ENCODE measurements at regions not wholly inside any gene's neighbourhood (a gene's known extent, or its start where the extent isn't known, plus 50 kb on each side); places are given as distances from the start of the nearest gene placed in this dataset.

DNA sequence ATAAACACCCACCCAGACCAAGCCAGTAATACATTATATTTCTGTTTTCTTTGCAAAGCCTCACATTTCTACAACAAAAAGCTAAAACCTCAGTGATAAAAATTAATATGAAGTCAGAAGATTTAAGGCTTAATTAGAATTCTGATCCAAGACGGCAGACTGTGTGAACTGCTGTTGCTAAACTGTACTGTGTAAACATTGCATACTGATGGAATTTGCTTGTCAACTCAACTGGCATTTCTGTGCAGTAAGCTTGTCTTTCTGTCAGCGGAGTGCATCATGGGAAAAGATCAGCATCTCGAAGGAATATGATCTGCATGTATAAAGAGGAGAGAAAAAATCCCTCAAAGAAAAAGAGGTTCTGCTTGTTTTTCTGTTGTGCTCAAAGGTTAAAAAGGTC lies 69.4 kb upstream of the SPANXB1 start:
- no TSS peak for BruUV-seq (replicated peaks)
- intact Hi-C loops (cut with micrococcal nuclease), result no loop called here
- TF ChIP-seq, protein P1, sequence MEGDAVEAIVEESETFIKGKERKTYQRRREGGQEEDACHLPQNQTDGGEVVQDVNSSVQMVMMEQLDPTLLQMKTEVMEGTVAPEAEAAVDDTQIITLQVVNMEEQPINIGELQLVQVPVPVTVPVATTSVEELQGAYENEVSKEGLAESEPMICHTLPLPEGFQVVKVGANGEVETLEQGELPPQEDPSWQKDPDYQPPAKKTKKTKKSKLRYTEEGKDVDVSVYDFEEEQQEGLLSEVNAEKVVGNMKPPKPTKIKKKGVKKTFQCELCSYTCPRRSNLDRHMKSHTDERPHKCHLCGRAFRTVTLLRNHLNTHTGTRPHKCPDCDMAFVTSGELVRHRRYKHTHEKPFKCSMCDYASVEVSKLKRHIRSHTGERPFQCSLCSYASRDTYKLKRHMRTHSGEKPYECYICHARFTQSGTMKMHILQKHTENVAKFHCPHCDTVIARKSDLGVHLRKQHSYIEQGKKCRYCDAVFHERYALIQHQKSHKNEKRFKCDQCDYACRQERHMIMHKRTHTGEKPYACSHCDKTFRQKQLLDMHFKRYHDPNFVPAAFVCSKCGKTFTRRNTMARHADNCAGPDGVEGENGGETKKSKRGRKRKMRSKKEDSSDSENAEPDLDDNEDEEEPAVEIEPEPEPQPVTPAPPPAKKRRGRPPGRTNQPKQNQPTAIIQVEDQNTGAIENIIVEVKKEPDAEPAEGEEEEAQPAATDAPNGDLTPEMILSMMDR (IDR thresholded peaks at IDR 0.05; ENCODE audit: unreplicated experiment), result no peak
- H3K9me3 Mint-ChIP-seq (ENCODE audit: unreplicated experiment), result no peaks in the 10 kb centered on the region
- DNase-seq (ENCODE audit: unreplicated experiment), result no peak
- H3K4me3 Mint-ChIP-seq (ENCODE audit: unreplicated experiment), result no peak overlapping the region
- POLR2A ChIA-PET, result no interaction called here
- CTCF ChIA-PET, result interaction anchor here (0.6 to 3.6 kb wide), 4 partner anchors 14 to 1135 kb away, joined by 3 to 15 read pairs (median 4); no protein-coding TSS in a partner anchor
- no peak overlapping the region for H3K27ac Mint-ChIP-seq (ENCODE audit: low read depth, unreplicated experiment)
- H3K27me3 Mint-ChIP-seq (ENCODE audit: insufficient read depth, unreplicated experiment), result no peaks in the 10 kb centered on the region
- H3K4me1 Mint-ChIP-seq (ENCODE audit: insufficient read depth, unreplicated experiment), result no peaks in the 10 kb centered on the region
- H3K36me3 Mint-ChIP-seq (ENCODE audit: insufficient read depth, unreplicated experiment), result no peaks in the 10 kb centered on the region

- no peak overlapping the region for H3K4me3 Mint-ChIP-seq (ENCODE audit: unreplicated experiment)
- no peaks in the 10 kb centered on the region for H3K9me3 Mint-ChIP-seq (ENCODE audit: unreplicated experiment)
- ChIA-PET POLR2A (no interaction called here), CTCF (interaction anchor here (3.6 kb wide), 1 partner anchor 344 kb away, joined by 15 read pairs; no protein-coding TSS in a partner anchor)
- BruUV-seq (replicated peaks), result no TSS peak
- H3K27me3 Mint-ChIP-seq (ENCODE audit: insufficient read depth, unreplicated experiment), result no peaks in the 10 kb centered on the region
- intact Hi-C loops (cut with micrococcal nuclease), result no loop called here
- no peaks in the 10 kb centered on the region for H3K4me1 Mint-ChIP-seq (ENCODE audit: insufficient read depth, unreplicated experiment)
- DNase-seq (ENCODE audit: unreplicated experiment), result no peak
- H3K27ac Mint-ChIP-seq (ENCODE audit: low read depth, unreplicated experiment), result no peak overlapping the region
- TF ChIP-seq, protein P1 (IDR thresholded peaks at IDR 0.05; ENCODE audit: unreplicated experiment), result no peak
- no peaks in the 10 kb centered on the region for H3K36me3 Mint-ChIP-seq (ENCODE audit: insufficient read depth, unreplicated experiment)
Measured at GRCh38 chrX:140933874-140934655, 68.3 kb upstream of the SPANXB1 start.

DNA sequence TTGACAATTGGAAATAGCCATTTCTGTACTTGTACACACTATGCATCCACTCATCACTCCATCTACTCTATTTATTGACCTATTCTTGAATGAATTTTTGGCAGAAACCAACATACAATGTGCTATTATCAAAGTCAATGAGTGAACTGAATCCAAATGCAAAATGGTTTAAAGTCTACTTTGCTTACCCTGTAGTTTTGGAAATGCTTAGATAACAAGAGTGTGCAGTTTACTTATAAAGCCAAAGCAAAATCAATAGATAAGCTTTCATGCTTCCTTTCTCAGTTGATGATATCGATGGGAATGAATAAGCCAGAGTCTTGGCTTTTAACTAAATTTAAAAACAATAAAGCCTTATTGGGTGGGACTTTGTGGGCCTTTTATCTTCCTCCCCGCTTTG lies 58.9 kb upstream of the SPANXB1 start:
- Mint-ChIP-seq H3K36me3 (ENCODE audit: insufficient read depth, unreplicated experiment) (no peaks in the 10 kb centered on the region), H3K9me3 (ENCODE audit: unreplicated experiment) (no peaks in the 10 kb centered on the region), H3K27me3 (ENCODE audit: insufficient read depth, unreplicated experiment) (no peaks in the 10 kb centered on the region), H3K4me3 (ENCODE audit: unreplicated experiment) (no peak overlapping the region), H3K27ac (ENCODE audit: low read depth, unreplicated experiment) (no peak overlapping the region), H3K4me1 (ENCODE audit: insufficient read depth, unreplicated experiment) (no peaks in the 10 kb centered on the region)
- POLR2A ChIA-PET, result no interaction called here
- CTCF ChIA-PET, result no interaction called here
- no TSS peak for BruUV-seq (replicated peaks)
- intact Hi-C loops (cut with micrococcal nuclease), result no loop called here
- TF ChIP-seq, protein P1 (IDR thresholded peaks at IDR 0.05; ENCODE audit: unreplicated experiment), result no peak
- DNase-seq (ENCODE audit: unreplicated experiment), result no peak

DNA sequence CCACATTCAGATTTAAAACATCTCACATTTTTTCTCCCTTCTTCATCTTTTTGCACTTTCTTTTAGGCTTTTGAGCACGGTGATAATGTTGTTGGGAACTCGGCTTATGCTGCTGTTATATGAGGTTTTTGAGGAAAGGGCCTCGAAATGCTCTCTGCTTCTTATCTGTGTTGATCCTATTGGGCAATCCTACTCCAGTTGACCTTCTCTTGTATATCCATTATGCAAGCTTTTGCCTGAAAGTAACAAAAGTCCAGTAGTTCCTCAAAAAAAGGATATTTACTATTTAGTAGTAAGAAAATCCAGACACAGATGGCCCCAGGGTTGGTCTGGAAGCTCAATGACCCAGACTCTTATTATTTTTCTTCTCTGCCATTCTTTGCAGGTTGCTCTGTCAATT lies 57.7 kb upstream of the SPANXB1 start:
- H3K27me3 Mint-ChIP-seq (ENCODE audit: insufficient read depth, unreplicated experiment), result no peaks in the 10 kb centered on the region

More for the DNA sequence above, 57.7 kb upstream of the SPANXB1 start:
- no peak for DNase-seq (ENCODE audit: unreplicated experiment)
- Mint-ChIP-seq H3K9me3 (ENCODE audit: unreplicated experiment) (no peaks in the 10 kb centered on the region), H3K36me3 (ENCODE audit: insufficient read depth, unreplicated experiment) (no peaks in the 10 kb centered on the region), H3K27ac (ENCODE audit: low read depth, unreplicated experiment) (no peak overlapping the region), H3K4me1 (ENCODE audit: insufficient read depth, unreplicated experiment) (no peaks in the 10 kb centered on the region), H3K4me3 (ENCODE audit: unreplicated experiment) (no peak overlapping the region)
- ChIA-PET CTCF (no interaction called here), POLR2A (no interaction called here)
- BruUV-seq (replicated peaks), result no TSS peak
- TF ChIP-seq, protein P1 (IDR thresholded peaks at IDR 0.05; ENCODE audit: unreplicated experiment), result no peak
- intact Hi-C loops (cut with micrococcal nuclease), result no loop called here
